ENCODE measurements at regions not wholly inside any gene's neighbourhood (a gene's known extent, or its start where the extent isn't known, plus 50 kb on each side); places are given as distances from the start of the nearest gene placed in this dataset.

GRCh38 chr5:89147031-89147430 is 264.0 kb upstream of the MEF2C start:
- no peak for TF ChIP-seq CTCF (IDR thresholded peaks at IDR 0.05; ENCODE audit: poor library complexity, severe bottlenecking)
- no peak for TF ChIP-seq EZH2 (IDR thresholded peaks at IDR 0.05; ENCODE audit: borderline replicate concordance, insufficient read depth, low read length, poor library complexity, severe bottlenecking)
- no peak for TF ChIP-seq TAF1 (IDR thresholded peaks at IDR 0.05; ENCODE audit: low read depth)
- TF ChIP-seq SMC3 (conservative IDR thresholded peaks at IDR 0.05; ENCODE audit: poor library complexity), result no peak
- no peak for TF ChIP-seq RAD21 (conservative IDR thresholded peaks at IDR 0.05)
- TF ChIP-seq MXI1 (conservative IDR thresholded peaks at IDR 0.05; ENCODE audit: poor library complexity, severe bottlenecking), result no peak
- no peak for TF ChIP-seq REST (IDR thresholded peaks at IDR 0.05; ENCODE audit: borderline replicate concordance)
- TF ChIP-seq POLR2AphosphoS5 (IDR thresholded peaks at IDR 0.05), result no peak
- TF ChIP-seq EP300 (conservative IDR thresholded peaks at IDR 0.05; ENCODE audit: poor library complexity, severe bottlenecking), result no peak

Data from neural cell (in vitro differentiated cells).